ENCODE measurements at regions not wholly inside any gene's neighbourhood (a gene's known extent, or its start where the extent isn't known, plus 50 kb on each side); places are given as distances from the start of the nearest gene placed in this dataset.
A peak's percentile ranks its signal among the peaks of the same experiment; 100 is the strongest.
"Not testable (repeated sequence)": the region's sequence is repeated elsewhere in the genome, so short reads cannot be mapped to it uniquely, and the experiment has no call there.

- H3K4me3 Mint-ChIP-seq, result no peak overlapping the region
- H3K9me3 Mint-ChIP-seq, result peaks cover 19% of the 10 kb centered on the region
- peaks cover 60% of the 10 kb centered on the region for H3K4me1 Mint-ChIP-seq
- DNase-seq, result no peak
- H3K27me3 Mint-ChIP-seq (ENCODE audit: low read depth, poor library complexity), result no peaks in the 10 kb centered on the region
- H3K27ac Mint-ChIP-seq, result no peak overlapping the region
- H3K36me3 Mint-ChIP-seq (ENCODE audit: low read depth), result peaks cover 12% of the 10 kb centered on the region
- no peak for TF ChIP-seq CTCF (IDR thresholded peaks at IDR 0.05)
Measured at GRCh38 chr10:21285742-21286331, 239.6 kb downstream of the SKIDA1 start.

GRCh38 chr10:21285207-21285606 is 240.3 kb downstream of the SKIDA1 start:
- Mint-ChIP-seq H3K4me3 (no peak overlapping the region), H3K36me3 (ENCODE audit: low read depth) (peaks cover 12% of the 10 kb centered on the region), H3K9me3 (peaks cover 13% of the 10 kb centered on the region), H3K27ac (no peak overlapping the region), H3K4me1 (peaks cover 60% of the 10 kb centered on the region), H3K27me3 (ENCODE audit: low read depth, poor library complexity) (no peaks in the 10 kb centered on the region)
- DNase-seq, result no peak
- TF ChIP-seq CTCF (IDR thresholded peaks at IDR 0.05), result no peak

GRCh38 chr10:21284301-21284700 is 241.2 kb downstream of the SKIDA1 start:
- H3K36me3 Mint-ChIP-seq (ENCODE audit: low read depth), result peaks cover 12% of the 10 kb centered on the region
- H3K27me3 Mint-ChIP-seq (ENCODE audit: low read depth, poor library complexity), result no peaks in the 10 kb centered on the region
- no peak overlapping the region for H3K27ac Mint-ChIP-seq
- no peak for TF ChIP-seq CTCF (IDR thresholded peaks at IDR 0.05)
- DNase-seq, result no peak
- H3K4me1 Mint-ChIP-seq, result peaks cover 59% of the 10 kb centered on the region
- H3K9me3 Mint-ChIP-seq, result peaks cover 13% of the 10 kb centered on the region
- no peak overlapping the region for H3K4me3 Mint-ChIP-seq

- DNase-seq; H3K4me3 Mint-ChIP-seq; H3K27me3 Mint-ChIP-seq (ENCODE audit: low read depth, poor library complexity); H3K27ac Mint-ChIP-seq: not testable (repeated sequence)
- Mint-ChIP-seq H3K9me3 (peaks cover 13% of the 10 kb centered on the region), H3K4me1 (peaks cover 70% of the 10 kb centered on the region), H3K36me3 (ENCODE audit: low read depth) (peaks cover 12% of the 10 kb centered on the region)
Measured at GRCh38 chr10:21283053-21283452, 242.4 kb downstream of the SKIDA1 start.

GRCh38 chr10:21281765-21282484 is 243.6 kb downstream of the SKIDA1 start:
- H3K9me3 Mint-ChIP-seq, result peaks cover 6% of the 10 kb centered on the region
- no peaks in the 10 kb centered on the region for H3K27me3 Mint-ChIP-seq (ENCODE audit: low read depth, poor library complexity)
- peak; percentile 23 for DNase-seq
- no peak for TF ChIP-seq CTCF (IDR thresholded peaks at IDR 0.05)
- H3K4me3 Mint-ChIP-seq, result peak overlapping the region; percentile 14
- no peak overlapping the region for H3K27ac Mint-ChIP-seq
- peaks cover 61% of the 10 kb centered on the region for H3K4me1 Mint-ChIP-seq
- peaks cover 3% of the 10 kb centered on the region for H3K36me3 Mint-ChIP-seq (ENCODE audit: low read depth)

- no peaks in the 10 kb centered on the region for H3K36me3 Mint-ChIP-seq (ENCODE audit: low read depth)
- H3K4me3 Mint-ChIP-seq, result no peak overlapping the region
- DNase-seq, result no peak
- no peaks in the 10 kb centered on the region for H3K9me3 Mint-ChIP-seq
- no peaks in the 10 kb centered on the region for H3K27me3 Mint-ChIP-seq (ENCODE audit: low read depth, poor library complexity)
- TF ChIP-seq CTCF (IDR thresholded peaks at IDR 0.05), result no peak
- H3K27ac Mint-ChIP-seq, result peak overlapping the region; percentile 82
- peaks cover 56% of the 10 kb centered on the region for H3K4me1 Mint-ChIP-seq
Measured at GRCh38 chr10:21280971-21281572, 244.4 kb downstream of the SKIDA1 start.
